Neural crest cell (in vitro differentiated cells): ENCODE measurements at regions not wholly inside any gene's neighbourhood (a gene's known extent, or its start where the extent isn't known, plus 50 kb on each side); places are given as distances from the start of the nearest gene placed in this dataset.

ENCODE experiments used
- DNase-seq: peaks from one replicate; pipeline ENCODE4 v3.0.0; 2021; ENCODE audit warnings: low read depth, mixed read lengths, low spot score
- H3K27ac Mint-ChIP-seq: one replicate; pipeline ENCODE4 v1.8.0; 2021; ENCODE audit warnings: mild to moderate bottlenecking, mixed read lengths; ENCODE audit not compliant: unreplicated experiment
- H3K27me3 Mint-ChIP-seq: 2 replicates; pipeline ENCODE4 v1.8.0; 2021; ENCODE audit warnings: low read depth, mild to moderate bottlenecking, mixed read lengths
- H3K36me3 Mint-ChIP-seq: 2 replicates; pipeline ENCODE4 v1.8.0; 2021; ENCODE audit warnings: low read depth, mild to moderate bottlenecking, mixed read lengths
- H3K4me1 Mint-ChIP-seq: 2 replicates; pipeline ENCODE4 v1.8.0; 2021; ENCODE audit warnings: mixed read lengths
- H3K4me3 Mint-ChIP-seq: one replicate; pipeline ENCODE4 v1.8.0; 2021; ENCODE audit warnings: mild to moderate bottlenecking, mixed read lengths
- H3K9me3 Mint-ChIP-seq: 2 replicates; pipeline ENCODE4 v1.8.0; 2021; ENCODE audit warnings: mixed read lengths
- TF ChIP-seq, protein P1 (sequence below): fragments of 200-600 bp; sonication (generic); conservative IDR thresholded peaks from 2 replicates; pipeline ENCODE4 v1.5.0; 2021; ENCODE audit warnings: antibody characterized with exemption, mild to moderate bottlenecking

- H3K4me3 Mint-ChIP-seq = no peak overlapping the region
- no peak for DNase-seq
- H3K4me1 Mint-ChIP-seq = no peaks in the 10 kb centered on the region
- H3K36me3 Mint-ChIP-seq = no peaks in the 10 kb centered on the region
- no peak overlapping the region for H3K27ac Mint-ChIP-seq
- TF ChIP-seq, protein P1, sequence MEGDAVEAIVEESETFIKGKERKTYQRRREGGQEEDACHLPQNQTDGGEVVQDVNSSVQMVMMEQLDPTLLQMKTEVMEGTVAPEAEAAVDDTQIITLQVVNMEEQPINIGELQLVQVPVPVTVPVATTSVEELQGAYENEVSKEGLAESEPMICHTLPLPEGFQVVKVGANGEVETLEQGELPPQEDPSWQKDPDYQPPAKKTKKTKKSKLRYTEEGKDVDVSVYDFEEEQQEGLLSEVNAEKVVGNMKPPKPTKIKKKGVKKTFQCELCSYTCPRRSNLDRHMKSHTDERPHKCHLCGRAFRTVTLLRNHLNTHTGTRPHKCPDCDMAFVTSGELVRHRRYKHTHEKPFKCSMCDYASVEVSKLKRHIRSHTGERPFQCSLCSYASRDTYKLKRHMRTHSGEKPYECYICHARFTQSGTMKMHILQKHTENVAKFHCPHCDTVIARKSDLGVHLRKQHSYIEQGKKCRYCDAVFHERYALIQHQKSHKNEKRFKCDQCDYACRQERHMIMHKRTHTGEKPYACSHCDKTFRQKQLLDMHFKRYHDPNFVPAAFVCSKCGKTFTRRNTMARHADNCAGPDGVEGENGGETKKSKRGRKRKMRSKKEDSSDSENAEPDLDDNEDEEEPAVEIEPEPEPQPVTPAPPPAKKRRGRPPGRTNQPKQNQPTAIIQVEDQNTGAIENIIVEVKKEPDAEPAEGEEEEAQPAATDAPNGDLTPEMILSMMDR = no peak
- H3K9me3 Mint-ChIP-seq = no peaks in the 10 kb centered on the region
- peaks cover 5% of the 10 kb centered on the region for H3K27me3 Mint-ChIP-seq
These were observed 517.2 kb downstream of the DHX35 start for GRCh38 chr20:39479196-39479810.

DNA sequence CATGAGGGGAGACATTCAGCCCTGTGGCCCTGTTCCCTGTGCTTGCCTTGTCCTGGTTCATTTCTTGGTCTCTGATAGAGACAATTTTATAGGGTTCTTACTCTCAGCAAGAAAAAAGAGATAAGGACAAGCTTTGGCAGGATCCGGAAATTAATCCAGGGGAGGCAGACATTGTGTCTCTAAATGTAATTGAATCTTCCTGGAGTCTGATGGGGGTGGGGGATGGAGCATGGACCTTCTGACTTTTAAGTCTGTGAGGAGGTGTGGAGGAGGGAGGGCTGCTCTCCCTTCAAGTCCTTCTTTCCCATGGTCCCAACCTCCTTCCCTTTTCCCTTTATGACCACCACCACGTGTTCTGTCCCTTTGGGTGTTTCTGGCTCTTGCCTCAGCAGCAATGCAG, 512.7 kb downstream of the DHX35 start:
- DNase-seq = no peak
- TF ChIP-seq, protein P1 = no peak
- H3K27me3 Mint-ChIP-seq = peaks cover 2% of the 10 kb centered on the region
- no peaks in the 10 kb centered on the region for H3K36me3 Mint-ChIP-seq
- no peak overlapping the region for H3K4me3 Mint-ChIP-seq
- no peaks in the 10 kb centered on the region for H3K9me3 Mint-ChIP-seq
- no peaks in the 10 kb centered on the region for H3K4me1 Mint-ChIP-seq
- H3K27ac Mint-ChIP-seq = no peak overlapping the region

GRCh38 chr20:39473536-39473935, 511.4 kb downstream of the DHX35 start:
- TF ChIP-seq, protein P1 = no peak
- DNase-seq = no peak
- Mint-ChIP-seq H3K4me3 (no peak overlapping the region), H3K27me3 (peaks cover 2% of the 10 kb centered on the region), H3K9me3 (peaks cover 3% of the 10 kb centered on the region), H3K27ac (no peak overlapping the region), H3K36me3 (no peaks in the 10 kb centered on the region), H3K4me1 (no peaks in the 10 kb centered on the region)

GRCh38 chr20:39468703-39469102, 506.6 kb downstream of the DHX35 start:
- H3K36me3 Mint-ChIP-seq = no peaks in the 10 kb centered on the region
- no peaks in the 10 kb centered on the region for H3K27me3 Mint-ChIP-seq

GRCh38 chr20:39464238-39464637, 502.1 kb downstream of the DHX35 start:
- no peak overlapping the region for H3K27ac Mint-ChIP-seq
- no peaks in the 10 kb centered on the region for H3K27me3 Mint-ChIP-seq
- H3K4me1 Mint-ChIP-seq = no peaks in the 10 kb centered on the region
- H3K9me3 Mint-ChIP-seq = peaks cover 2% of the 10 kb centered on the region
- no peaks in the 10 kb centered on the region for H3K36me3 Mint-ChIP-seq
- TF ChIP-seq, protein P1 = no peak
- no peak overlapping the region for H3K4me3 Mint-ChIP-seq
- DNase-seq = no peak

More at GRCh38 chr20:39468703-39469102, 506.6 kb downstream of the DHX35 start:
- no peak for DNase-seq
- Mint-ChIP-seq H3K4me1 (no peaks in the 10 kb centered on the region), H3K4me3 (no peak overlapping the region), H3K9me3 (peaks cover 3% of the 10 kb centered on the region), H3K27ac (no peak overlapping the region)
- TF ChIP-seq, protein P1 = no peak
